CD14-positive monocyte (primary cell): ENCODE measurements at regions not wholly inside any gene's neighbourhood (a gene's known extent, or its start where the extent isn't known, plus 50 kb on each side); places are given as distances from the start of the nearest gene placed in this dataset.

Experiments used
- DNase-seq, 3 donors: peaks; one replicate each; pipeline ENCODE4 v3.0.0-alpha.2; 2011 to 2022
- H2AFZ ChIP-seq: 2 replicates; pipeline ENCODE4 v1.6.0; 2012; ENCODE audit warnings: mild to moderate bottlenecking, low read depth, low read length, inconsistent platforms; ENCODE audit not compliant: insufficient read depth, poor library complexity, severe bottlenecking
- H3K27ac ChIP-seq, 2 donors: 1 replicate in 1 of 2; 2 replicates in 1 of 2; pipeline ENCODE4 v1.5.1; 2012 to 2013; ENCODE audit warnings: low read length in 2 of 2, control low read depth in 1 of 2, inconsistent platforms in 1 of 2, low read depth in 1 of 2, mild to moderate bottlenecking in 1 of 2
- H3K27me3 ChIP-seq, 2 donors: one replicate each; pipeline versions ENCODE4 v1.6.0 to v1.6.1; 2011 to 2013; ENCODE audit warnings: low read length in 2 of 2; ENCODE audit not compliant: control insufficient read depth in 2 of 2, insufficient read depth in 2 of 2
- H3K36me3 ChIP-seq, 2 donors: replicated peaks in 1 of 2; 1 replicate in 1 of 2; 2 replicates in 1 of 2; pipeline versions ENCODE4 v1.5.1 to v1.6.1; 2012 to 2013; ENCODE audit warnings: low read length in 2 of 2, control low read depth in 1 of 2, inconsistent platforms in 1 of 2, mild to moderate bottlenecking in 1 of 2; ENCODE audit not compliant: insufficient read depth in 2 of 2, control insufficient read depth in 1 of 2
- H3K4me1 ChIP-seq, 2 donors: 1 replicate in 1 of 2; 2 replicates in 1 of 2; pipeline versions ENCODE4 v1.5.1 to v1.6.1; 2012 to 2013; ENCODE audit warnings: low read length in 2 of 2, control low read depth in 1 of 2, inconsistent platforms in 1 of 2, mild to moderate bottlenecking in 1 of 2, moderate library complexity in 1 of 2; ENCODE audit not compliant: insufficient read depth in 2 of 2, control insufficient read depth in 1 of 2
- H3K4me2 ChIP-seq: replicated peaks from 2 replicates; pipeline ENCODE3; 2012; ENCODE audit warnings: low read length, moderate library complexity, mild to moderate bottlenecking; ENCODE audit not compliant: poor library complexity, severe bottlenecking; ENCODE audit errors: extremely low read depth
- H3K4me3 ChIP-seq, 3 experiments: fragments of 200-600 bp in 1 of 3; sonication (generic) in 1 of 3; replicated peaks in 1 of 3; 1 replicate in 2 of 3; 2 replicates in 1 of 3; pipeline ENCODE4 v1.5.1; 2011 to 2013; ENCODE audit warnings: low read length in 3 of 3, mild to moderate bottlenecking in 3 of 3, control low read depth in 2 of 3, low read depth in 2 of 3, inconsistent platforms in 1 of 3, moderate library complexity in 1 of 3
- H3K79me2 ChIP-seq: 2 replicates; pipeline ENCODE4 v1.6.0; 2012; ENCODE audit warnings: mild to moderate bottlenecking, control low read depth, inconsistent platforms, low read length, moderate library complexity; ENCODE audit not compliant: insufficient read depth
- H3K9ac ChIP-seq: 2 replicates; pipeline ENCODE4 v1.6.0; 2017; ENCODE audit warnings: low read length, mild to moderate bottlenecking; ENCODE audit not compliant: insufficient read depth, poor library complexity, severe bottlenecking
- H3K9me3 ChIP-seq, 2 donors: replicated peaks in 1 of 2; 1 replicate in 1 of 2; 2 replicates in 1 of 2; pipeline versions ENCODE4 v1.5.1 to v1.6.1; 2012 to 2013; ENCODE audit warnings: low read length in 2 of 2, control low read depth in 1 of 2; ENCODE audit not compliant: control insufficient read depth in 1 of 2, insufficient read depth in 1 of 2
- H4K20me1 ChIP-seq: 2 replicates; pipeline ENCODE4 v1.6.0; 2012; ENCODE audit warnings: mild to moderate bottlenecking, low read length, control low read depth, moderate library complexity; ENCODE audit not compliant: insufficient read depth
- H3K27ac Mint-ChIP-seq, 7 donors: one replicate each; pipeline ENCODE4 v1.8.0; 2020; ENCODE audit warnings: mild to moderate bottlenecking in 7 of 7, mixed read lengths in 7 of 7, moderate library complexity in 6 of 7, inconsistent platforms in 2 of 7
- H3K27me3 Mint-ChIP-seq, 3 donors: one replicate each; pipeline ENCODE4 v1.8.0; 2021 to 2022; ENCODE audit warnings: low read depth in 3 of 3, mild to moderate bottlenecking in 3 of 3, mixed read lengths in 3 of 3, moderate library complexity in 3 of 3, inconsistent platforms in 1 of 3
- H3K36me3 Mint-ChIP-seq, 2 donors: one replicate each; pipeline ENCODE4 v1.8.0; 2020; ENCODE audit warnings: mixed read lengths in 2 of 2, inconsistent platforms in 1 of 2, mild to moderate bottlenecking in 1 of 2
- H3K4me1 Mint-ChIP-seq: one replicate; pipeline ENCODE4 v1.8.0; 2020; ENCODE audit warnings: mild to moderate bottlenecking, mixed read lengths
- H3K4me3 Mint-ChIP-seq, 2 donors: one replicate each; pipeline ENCODE4 v1.8.0; 2020; ENCODE audit warnings: mild to moderate bottlenecking in 2 of 2, mixed read lengths in 2 of 2, moderate library complexity in 1 of 2
- H3K9me3 Mint-ChIP-seq, 7 donors: one replicate each; pipeline ENCODE4 v1.8.0; 2020 to 2022; ENCODE audit warnings: mixed read lengths in 7 of 7, mild to moderate bottlenecking in 6 of 7, moderate library complexity in 6 of 7, inconsistent platforms in 2 of 7
- WGBS: methylation state at CpG from one replicate; pipeline ENCODE4 v1.1.5; 2013; ENCODE audit warnings: missing lambda C conversion rate; ENCODE audit not compliant: insufficient coverage; 5-methylcytosine and 5-hydroxymethylcytosine counted together
- intact Hi-C, 2 donors: fragments of 100-400 bp; cut with micrococcal nuclease; formaldehyde crosslinking; loops; one replicate each; pipeline versions ENCODE4 v1.15.0 to v1.15.1; 2023
- TF ChIP-seq, protein P1 (sequence below): fragments of 200-600 bp; IDR thresholded peaks from one replicate; pipeline ENCODE4 v1.8.0; 2022; ENCODE audit warnings: antibody characterized with exemption, mild to moderate bottlenecking

DNA sequence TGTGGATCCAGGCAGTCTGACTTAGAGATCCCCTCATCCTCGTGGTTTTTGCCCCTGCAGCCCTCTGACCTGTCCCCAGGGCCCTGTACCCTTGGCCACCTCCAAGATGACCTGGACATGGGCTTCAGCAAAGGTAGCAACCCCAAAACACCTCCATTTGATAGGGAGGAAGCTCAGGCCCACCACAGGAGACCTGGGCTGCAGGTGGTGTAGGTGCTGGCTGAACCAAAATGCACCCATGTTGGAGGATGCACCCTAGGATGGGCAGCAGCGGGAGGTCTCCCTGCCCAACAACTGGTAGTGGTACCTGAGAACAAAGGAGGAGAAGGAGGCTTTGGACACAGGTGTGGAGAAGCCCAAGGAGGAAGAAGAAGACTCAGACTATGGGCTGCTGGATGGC, 188.7 kb downstream of the ZNF716 start:
- H3K79me2 ChIP-seq: no peaks in the 10 kb centered on the region
- H4K20me1 ChIP-seq: no peaks in the 10 kb centered on the region
- H2AFZ ChIP-seq: no peak overlapping the region
- intact Hi-C loops: no loop called here
- 50% methylated on average over 2 of the region's 2 CpGs for WGBS
- no peaks in the 10 kb centered on the region for H3K36me3 ChIP-seq
- Mint-ChIP-seq H3K27ac (no peak overlapping the region), H3K4me3 (no peak overlapping the region), H3K27me3 (no peaks in the 10 kb centered on the region), H3K9me3 (peaks cover 12 to 43% (median 24%) of the 10 kb centered on the region in 7 donors), H3K4me1 (no peaks in the 10 kb centered on the region), H3K36me3 (no peaks in the 10 kb centered on the region)
- H3K27ac ChIP-seq: no peak overlapping the region
- no peak overlapping the region for H3K4me3 ChIP-seq
- H3K27me3 ChIP-seq: no peaks in the 10 kb centered on the region
- TF ChIP-seq, protein P1, sequence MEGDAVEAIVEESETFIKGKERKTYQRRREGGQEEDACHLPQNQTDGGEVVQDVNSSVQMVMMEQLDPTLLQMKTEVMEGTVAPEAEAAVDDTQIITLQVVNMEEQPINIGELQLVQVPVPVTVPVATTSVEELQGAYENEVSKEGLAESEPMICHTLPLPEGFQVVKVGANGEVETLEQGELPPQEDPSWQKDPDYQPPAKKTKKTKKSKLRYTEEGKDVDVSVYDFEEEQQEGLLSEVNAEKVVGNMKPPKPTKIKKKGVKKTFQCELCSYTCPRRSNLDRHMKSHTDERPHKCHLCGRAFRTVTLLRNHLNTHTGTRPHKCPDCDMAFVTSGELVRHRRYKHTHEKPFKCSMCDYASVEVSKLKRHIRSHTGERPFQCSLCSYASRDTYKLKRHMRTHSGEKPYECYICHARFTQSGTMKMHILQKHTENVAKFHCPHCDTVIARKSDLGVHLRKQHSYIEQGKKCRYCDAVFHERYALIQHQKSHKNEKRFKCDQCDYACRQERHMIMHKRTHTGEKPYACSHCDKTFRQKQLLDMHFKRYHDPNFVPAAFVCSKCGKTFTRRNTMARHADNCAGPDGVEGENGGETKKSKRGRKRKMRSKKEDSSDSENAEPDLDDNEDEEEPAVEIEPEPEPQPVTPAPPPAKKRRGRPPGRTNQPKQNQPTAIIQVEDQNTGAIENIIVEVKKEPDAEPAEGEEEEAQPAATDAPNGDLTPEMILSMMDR: no peak
- H3K9ac ChIP-seq: no peak overlapping the region
- H3K9me3 ChIP-seq: peaks cover 24 to 39% of the 10 kb centered on the region in 2 donors
- no peaks in the 10 kb centered on the region for H3K4me1 ChIP-seq
- DNase-seq: peak in 1 of 3 donors; percentile 1
- no peak overlapping the region for H3K4me2 ChIP-seq

DNA sequence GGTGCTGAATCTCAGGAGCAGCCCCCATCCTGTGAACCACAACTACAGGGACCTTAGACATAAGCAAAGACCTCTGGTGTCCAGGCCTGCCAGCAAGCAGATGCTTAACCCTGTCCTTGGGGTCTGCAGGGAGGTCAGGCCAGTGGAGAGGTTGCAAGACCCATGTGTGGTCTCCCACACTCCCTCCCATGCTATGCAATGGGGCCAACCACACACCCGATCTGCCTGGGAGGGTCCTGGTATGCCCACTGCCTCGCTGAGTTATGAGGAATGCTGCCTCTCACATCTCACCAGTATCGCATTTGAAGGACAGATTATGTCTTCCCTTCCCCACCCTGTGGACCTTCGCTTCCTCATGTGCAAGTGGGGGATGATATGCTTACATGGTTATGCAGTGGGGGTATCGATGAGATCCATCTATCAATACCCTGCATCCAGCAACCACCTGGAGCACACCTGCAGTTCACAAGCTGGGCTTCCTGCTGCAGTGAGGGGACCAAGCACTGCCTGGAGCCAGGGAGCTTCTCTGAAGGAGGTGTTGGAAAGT, 191.6 kb downstream of the ZNF716 start:
- Histone ChIP-seq H3K27ac (no peak overlapping the region), H3K4me2 (no peak overlapping the region), H3K79me2 (no peaks in the 10 kb centered on the region), H3K9me3 (peaks cover 38 to 63% of the 10 kb centered on the region in 2 donors), H3K9ac (no peak overlapping the region), H3K36me3 (no peaks in the 10 kb centered on the region), H3K27me3 (no peaks in the 10 kb centered on the region), H2AFZ (no peak overlapping the region), H4K20me1 (no peaks in the 10 kb centered on the region), H3K4me3 (no peak overlapping the region), H3K4me1 (no peaks in the 10 kb centered on the region)
- intact Hi-C loops: no loop called here
- Mint-ChIP-seq H3K27ac (peak overlapping the region in 1 of 7 donors; percentile 55), H3K9me3 (peaks cover 21 to 68% (median 46%) of the 10 kb centered on the region in 7 donors), H3K36me3 (no peaks in the 10 kb centered on the region), H3K27me3 (no peaks in the 10 kb centered on the region), H3K4me3 (no peak overlapping the region), H3K4me1 (no peaks in the 10 kb centered on the region)
- DNase-seq: peak in 1 of 3 donors; percentile 0
- TF ChIP-seq, protein P1: no peak
- WGBS: no CpG with 5 or more reads among the region's 5 CpGs
